Stimulated activated naive B cell treated with anti-CD40 and anti-IgM and Interleukin-4, amounts not matched to agents 10 μg/mL and 1 μg/mL and 100 μg/mL, for 72 hours (primary cell): ENCODE measurements at regions not wholly inside any gene's neighbourhood (a gene's known extent, or its start where the extent isn't known, plus 50 kb on each side); places are given as distances from the start of the nearest gene placed in this dataset.

Experiments used
- ATAC-seq, 2 donors: fragments of 150-1000 bp; cut with Tn5 transposase; replicated peaks; 2 replicates each; pipeline ENCODE4 v1.10.0; 2021; ENCODE audit warnings: moderate library complexity in 1 of 2
- DNase-seq: peaks from one replicate; pipeline ENCODE4 v3.0.0; 2021
- H3K27ac Mint-ChIP-seq: one replicate; pipeline ENCODE4 v1.8.0; 2022; ENCODE audit warnings: mild to moderate bottlenecking, mixed read lengths
- H3K27me3 Mint-ChIP-seq, 2 donors: one replicate each; pipeline ENCODE4 v1.8.0; 2022; ENCODE audit warnings: mixed read lengths in 2 of 2
- H3K36me3 Mint-ChIP-seq, 2 donors: one replicate each; pipeline ENCODE4 v1.8.0; 2022; ENCODE audit warnings: mixed read lengths in 2 of 2, mild to moderate bottlenecking in 1 of 2
- H3K4me1 Mint-ChIP-seq, 2 donors: one replicate each; pipeline ENCODE4 v1.8.0; 2022; ENCODE audit warnings: mixed read lengths in 2 of 2, mild to moderate bottlenecking in 1 of 2
- H3K4me3 Mint-ChIP-seq, 2 donors: one replicate each; pipeline ENCODE4 v1.8.0; 2022; ENCODE audit warnings: mild to moderate bottlenecking in 2 of 2, mixed read lengths in 2 of 2, moderate library complexity in 1 of 2
- H3K9me3 Mint-ChIP-seq, 2 donors: one replicate each; pipeline ENCODE4 v1.8.0; 2022; ENCODE audit warnings: mixed read lengths in 2 of 2, mild to moderate bottlenecking in 1 of 2

DNA sequence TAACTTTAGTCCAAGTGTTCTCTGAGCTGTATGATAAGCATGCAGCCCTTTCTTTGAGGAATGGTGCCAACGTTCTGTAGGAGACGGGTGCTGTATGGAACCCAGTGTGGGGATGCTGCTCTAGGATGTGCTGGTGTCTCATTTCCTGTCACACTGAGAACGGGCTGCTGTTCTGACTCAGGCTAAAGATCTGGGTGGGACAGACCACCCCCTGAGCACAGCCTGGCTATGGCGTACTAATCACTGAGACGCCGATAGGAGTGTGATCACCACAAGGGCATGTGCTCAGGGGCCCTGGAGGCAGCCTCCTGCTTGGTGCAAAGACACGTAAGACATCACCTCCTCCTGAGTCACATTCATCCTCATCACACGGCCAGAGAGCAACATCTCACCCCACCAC lies 240.4 kb downstream of the IRX2 start:
- H3K27ac Mint-ChIP-seq: no peak overlapping the region
- no peak for ATAC-seq
- H3K4me1 Mint-ChIP-seq: no peaks in the 10 kb centered on the region

DNA sequence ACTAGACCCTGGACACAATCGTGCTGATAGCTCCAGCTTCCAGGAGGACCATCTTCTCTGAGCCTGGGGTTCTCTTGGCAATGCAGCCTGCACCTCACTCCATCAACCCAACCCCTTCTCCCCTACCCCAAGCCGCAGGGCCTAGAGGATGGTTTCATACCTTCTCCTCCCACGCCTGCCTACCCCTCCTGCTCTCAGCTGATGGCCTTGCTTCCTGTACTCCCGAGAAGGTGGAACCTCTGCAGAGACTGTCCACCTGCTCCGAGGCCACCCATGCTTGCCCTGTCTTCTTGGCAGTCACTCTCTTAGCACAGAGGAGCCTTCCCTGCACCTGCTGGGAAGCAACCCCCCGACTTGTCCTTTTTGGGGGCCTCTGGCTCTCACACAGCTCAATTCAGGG lies 241.9 kb downstream of the IRX2 start:
- DNase-seq (no peak), ATAC-seq (no peak)
- H3K9me3 Mint-ChIP-seq: peaks cover 11 to 15% of the 10 kb centered on the region in 2 donors
- H3K27me3 Mint-ChIP-seq: no peaks in the 10 kb centered on the region
- H3K4me1 Mint-ChIP-seq: no peaks in the 10 kb centered on the region
- no peak overlapping the region for H3K4me3 Mint-ChIP-seq
- no peaks in the 10 kb centered on the region for H3K36me3 Mint-ChIP-seq
- no peak overlapping the region for H3K27ac Mint-ChIP-seq

More for the DNA sequence above, 240.4 kb downstream of the IRX2 start:
- H3K4me3 Mint-ChIP-seq: no peak overlapping the region
- DNase-seq: no peak
- H3K27me3 Mint-ChIP-seq: no peaks in the 10 kb centered on the region
- peaks cover 10% of the 10 kb centered on the region in 2 donors for H3K9me3 Mint-ChIP-seq
- no peaks in the 10 kb centered on the region for H3K36me3 Mint-ChIP-seq

DNA sequence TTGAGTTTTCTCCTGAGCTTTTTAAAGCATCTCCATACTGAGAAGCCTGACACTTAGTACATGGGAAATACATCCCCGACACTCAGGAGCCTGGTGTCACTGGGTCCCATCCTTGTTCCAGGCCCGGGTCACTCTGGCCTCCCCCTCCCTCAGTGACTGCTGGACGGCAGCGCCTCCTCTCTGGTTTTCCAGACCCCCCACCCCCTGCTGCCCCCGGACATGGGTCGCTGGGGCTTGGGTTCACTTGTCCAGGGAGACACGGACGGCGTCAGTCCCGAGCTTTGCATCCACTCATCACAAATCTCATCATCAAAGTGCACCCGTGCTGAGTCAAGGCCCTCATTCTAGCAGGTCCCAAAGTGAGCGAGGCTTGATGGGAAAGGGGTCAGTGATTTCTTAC lies 243.0 kb downstream of the IRX2 start:
- no peaks in the 10 kb centered on the region for H3K36me3 Mint-ChIP-seq
- no peak overlapping the region for H3K27ac Mint-ChIP-seq
- no peaks in the 10 kb centered on the region for H3K27me3 Mint-ChIP-seq
- no peak overlapping the region for H3K4me3 Mint-ChIP-seq
- H3K9me3 Mint-ChIP-seq: peaks cover 12 to 15% of the 10 kb centered on the region in 2 donors
- DNase-seq (no peak), ATAC-seq (no peak)
- H3K4me1 Mint-ChIP-seq: no peaks in the 10 kb centered on the region

DNA sequence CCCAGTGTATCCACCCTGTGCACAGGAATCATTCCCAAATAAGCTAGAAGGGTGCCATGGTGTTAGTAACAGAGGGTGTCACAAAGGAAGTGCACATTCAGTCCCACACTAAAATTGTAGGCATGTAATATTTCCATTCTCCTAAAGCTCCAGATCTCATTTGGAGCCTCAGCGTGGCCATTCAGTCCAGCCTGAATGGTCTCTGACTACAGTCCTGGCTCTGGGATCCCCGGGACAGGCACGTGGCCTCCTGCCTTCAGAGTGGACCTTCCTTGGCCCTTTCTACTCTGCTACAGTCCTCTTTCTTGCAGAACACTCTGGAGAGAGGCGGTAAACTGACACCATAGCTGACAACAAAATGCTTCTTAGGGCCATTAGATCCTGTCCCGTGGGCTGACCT lies 243.9 kb downstream of the IRX2 start:
- no peaks in the 10 kb centered on the region for H3K36me3 Mint-ChIP-seq
- ATAC-seq (no peak), DNase-seq (no peak)
- H3K27ac Mint-ChIP-seq: no peak overlapping the region
- H3K4me1 Mint-ChIP-seq: no peaks in the 10 kb centered on the region
- H3K27me3 Mint-ChIP-seq: no peaks in the 10 kb centered on the region
- H3K9me3 Mint-ChIP-seq: peaks cover 14 to 15% of the 10 kb centered on the region in 2 donors
- H3K4me3 Mint-ChIP-seq: no peak overlapping the region

DNA sequence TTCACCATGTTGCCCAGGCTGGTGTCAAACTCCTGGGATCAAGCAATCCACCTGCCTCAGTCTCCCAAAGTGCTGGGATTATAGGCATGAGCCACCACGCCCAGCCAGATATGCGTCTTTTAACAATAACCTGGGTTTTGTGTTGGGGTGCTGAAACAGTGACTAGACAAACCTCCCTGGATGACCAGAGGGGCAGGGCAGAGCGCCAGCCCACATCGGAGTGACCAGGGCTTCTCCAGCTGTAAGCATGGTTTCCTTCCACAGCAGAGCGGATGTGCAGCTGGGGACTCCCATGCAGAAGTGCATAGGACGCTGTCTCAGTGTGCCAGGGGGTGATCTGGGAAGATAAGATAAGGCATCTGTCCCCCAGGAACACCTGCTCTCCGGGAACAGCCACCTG lies 244.9 kb downstream of the IRX2 start:
- H3K9me3 Mint-ChIP-seq: peaks cover 14 to 15% of the 10 kb centered on the region in 2 donors

DNA sequence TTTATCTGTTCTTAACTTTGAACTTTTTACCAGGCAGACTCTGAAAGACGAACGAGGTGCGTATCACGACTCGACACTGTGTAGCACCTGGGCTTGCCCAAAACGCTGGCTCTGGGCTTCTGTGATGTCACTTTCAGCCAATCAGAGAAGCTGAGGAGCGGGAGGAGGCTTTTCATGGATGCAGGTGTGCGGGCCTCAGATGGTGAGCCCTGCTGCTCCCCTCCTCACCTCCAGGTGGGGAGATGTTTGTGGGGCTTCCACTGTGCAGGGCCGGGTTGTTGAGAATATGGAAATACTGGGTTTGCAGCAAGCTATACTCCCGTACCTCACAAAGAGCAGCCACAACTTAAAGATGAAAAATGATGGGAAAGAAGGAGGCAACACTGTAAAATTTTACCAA lies 246.3 kb downstream of the IRX2 start:
- Mint-ChIP-seq H3K36me3 (no peaks in the 10 kb centered on the region), H3K27me3 (no peaks in the 10 kb centered on the region), H3K4me1 (no peaks in the 10 kb centered on the region), H3K27ac (no peak overlapping the region), H3K9me3 (peaks cover 12 to 15% of the 10 kb centered on the region in 2 donors), H3K4me3 (no peak overlapping the region)
- no peak for ATAC-seq
- no peak for DNase-seq

More for the DNA sequence above, 244.9 kb downstream of the IRX2 start:
- Mint-ChIP-seq H3K36me3 (no peaks in the 10 kb centered on the region), H3K27me3 (no peaks in the 10 kb centered on the region), H3K4me3 (no peak overlapping the region), H3K27ac (no peak overlapping the region), H3K4me1 (no peaks in the 10 kb centered on the region)
- DNase-seq: no peak
- ATAC-seq: no peak

DNA sequence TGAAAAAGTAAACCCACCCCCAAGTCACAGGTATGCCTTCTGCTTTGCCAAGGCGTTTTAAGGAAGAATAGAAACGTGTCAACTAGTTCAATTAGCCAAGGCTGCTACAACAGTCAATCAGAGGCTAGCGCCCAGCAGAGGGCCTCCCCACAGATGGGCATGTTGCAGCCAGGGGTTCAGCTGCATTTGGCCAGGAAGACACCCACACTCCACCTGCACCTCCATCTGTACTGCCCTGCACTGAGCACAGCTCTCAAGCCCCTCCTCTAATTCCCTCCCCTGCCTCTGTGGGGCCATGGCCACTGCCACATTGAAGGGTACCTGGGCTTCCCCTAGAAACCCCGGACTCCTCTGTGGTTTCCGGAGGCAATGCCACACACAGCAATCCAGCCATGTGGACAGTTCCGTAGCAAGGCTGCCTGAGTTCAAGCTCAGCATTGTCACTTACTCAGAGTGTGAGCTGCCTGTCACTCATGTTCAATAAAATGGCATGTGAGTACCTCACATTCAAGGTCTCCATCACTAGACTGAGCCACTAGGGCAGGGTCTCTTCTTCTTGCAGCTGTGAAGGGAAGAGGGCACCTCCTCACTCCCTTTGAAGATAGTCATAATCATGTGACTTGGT lies 248.4 kb downstream of the IRX2 start:
- Mint-ChIP-seq H3K27ac (no peak overlapping the region), H3K9me3 (peaks cover 4 to 7% of the 10 kb centered on the region in 2 donors), H3K27me3 (no peaks in the 10 kb centered on the region), H3K4me3 (no peak overlapping the region), H3K4me1 (no peaks in the 10 kb centered on the region), H3K36me3 (no peaks in the 10 kb centered on the region)
- DNase-seq (no peak), ATAC-seq (no peak)

DNA sequence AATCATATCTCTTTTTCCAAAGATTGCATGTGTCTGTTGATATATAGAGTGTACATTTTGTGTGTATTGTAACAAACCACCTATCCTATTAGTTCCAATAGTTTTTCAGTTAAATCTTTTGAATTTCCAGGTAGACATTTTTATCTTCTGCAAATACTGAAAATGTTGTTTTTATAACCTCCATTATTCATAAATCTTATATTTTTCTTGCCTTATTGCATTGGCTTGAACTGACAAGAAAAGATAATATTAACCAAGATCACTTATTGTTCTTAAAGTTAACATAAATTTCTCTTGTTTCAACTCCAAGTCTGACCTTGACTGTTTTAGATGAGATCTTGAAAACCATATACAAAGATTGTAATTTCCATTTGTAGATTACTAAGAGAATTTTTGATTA lies 251.6 kb downstream of the IRX2 start:
- Mint-ChIP-seq H3K4me1 (no peaks in the 10 kb centered on the region), H3K36me3 (no peaks in the 10 kb centered on the region), H3K27me3 (no peaks in the 10 kb centered on the region), H3K27ac (no peak overlapping the region), H3K4me3 (no peak overlapping the region), H3K9me3 (peaks cover 0 to 6% of the 10 kb centered on the region in 2 donors)
- ATAC-seq: no peak
- no peak for DNase-seq

DNA sequence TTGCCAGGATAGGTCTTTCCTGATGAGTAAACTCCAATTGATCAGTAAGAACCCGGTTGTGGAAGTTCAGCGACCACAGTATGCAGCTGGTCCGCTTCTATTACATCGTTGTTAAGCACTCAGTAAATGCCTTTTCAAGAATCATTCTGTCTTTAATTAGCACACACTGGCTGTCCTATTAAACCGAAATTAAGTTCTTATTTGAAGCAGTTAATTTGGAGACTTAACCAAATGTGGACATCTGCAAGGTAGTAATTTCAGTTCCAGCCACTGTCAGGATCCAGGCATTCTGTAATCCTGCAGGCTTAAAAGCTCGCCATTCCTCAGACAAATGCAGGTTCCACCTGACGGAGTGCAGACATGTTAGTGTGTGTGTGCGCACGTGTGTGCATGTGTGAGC lies 254.6 kb downstream of the IRX2 start:
- Mint-ChIP-seq H3K27ac (no peak overlapping the region), H3K9me3 (peaks cover 0 to 4% of the 10 kb centered on the region in 2 donors), H3K27me3 (no peaks in the 10 kb centered on the region), H3K4me3 (no peak overlapping the region), H3K4me1 (no peaks in the 10 kb centered on the region), H3K36me3 (no peaks in the 10 kb centered on the region)
- DNase-seq (no peak), ATAC-seq (no peak)

DNA sequence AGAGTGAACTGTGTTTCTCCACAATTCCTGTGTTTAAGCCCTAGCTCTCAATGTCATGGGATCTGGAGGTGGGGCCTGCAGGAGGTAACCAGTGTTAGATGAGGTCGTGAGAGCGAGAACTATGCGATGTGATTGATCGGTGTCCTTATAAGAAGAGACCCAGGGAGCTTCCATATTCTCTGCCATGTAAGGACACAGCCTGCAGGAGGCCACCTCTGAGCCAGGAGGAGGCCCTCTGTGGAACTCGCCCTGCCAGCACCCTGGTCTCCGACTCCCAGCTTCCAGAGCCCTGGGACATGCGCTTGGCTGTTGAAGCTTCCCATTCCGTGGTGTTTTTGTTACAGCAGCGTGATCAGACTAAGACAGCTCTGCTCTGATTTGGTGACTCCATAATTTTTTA lies 255.4 kb downstream of the IRX2 start:
- Mint-ChIP-seq H3K27me3 (no peaks in the 10 kb centered on the region), H3K4me3 (no peak overlapping the region), H3K4me1 (no peaks in the 10 kb centered on the region), H3K9me3 (peaks cover 0 to 4% of the 10 kb centered on the region in 2 donors), H3K27ac (no peak overlapping the region), H3K36me3 (no peaks in the 10 kb centered on the region)
- DNase-seq (no peak), ATAC-seq (no peak)

DNA sequence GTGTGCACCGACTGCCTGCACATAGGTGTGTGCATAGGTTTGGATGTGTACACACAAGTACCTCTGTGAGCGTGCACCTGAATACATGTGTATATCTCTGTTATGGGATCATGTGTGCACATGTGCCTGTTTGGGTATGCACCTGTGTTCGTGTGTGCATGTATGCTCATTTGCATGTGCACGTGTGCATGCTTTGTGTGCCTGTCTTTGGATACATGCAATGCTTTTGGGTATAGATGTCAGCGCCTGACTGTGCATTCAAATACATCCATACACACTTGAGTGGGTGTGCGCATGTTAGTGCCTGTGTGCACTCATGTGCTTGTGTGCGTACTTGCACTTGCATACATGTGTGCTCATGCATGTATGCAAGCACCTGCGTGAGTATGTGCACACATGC lies 258.1 kb downstream of the IRX2 start:
- Mint-ChIP-seq H3K4me1 (no peaks in the 10 kb centered on the region), H3K4me3 (no peak overlapping the region), H3K27ac (no peak overlapping the region), H3K27me3 (no peaks in the 10 kb centered on the region), H3K36me3 (no peaks in the 10 kb centered on the region), H3K9me3 (peaks cover 0 to 1% of the 10 kb centered on the region in 2 donors)
- ATAC-seq (no peak), DNase-seq (no peak)

DNA sequence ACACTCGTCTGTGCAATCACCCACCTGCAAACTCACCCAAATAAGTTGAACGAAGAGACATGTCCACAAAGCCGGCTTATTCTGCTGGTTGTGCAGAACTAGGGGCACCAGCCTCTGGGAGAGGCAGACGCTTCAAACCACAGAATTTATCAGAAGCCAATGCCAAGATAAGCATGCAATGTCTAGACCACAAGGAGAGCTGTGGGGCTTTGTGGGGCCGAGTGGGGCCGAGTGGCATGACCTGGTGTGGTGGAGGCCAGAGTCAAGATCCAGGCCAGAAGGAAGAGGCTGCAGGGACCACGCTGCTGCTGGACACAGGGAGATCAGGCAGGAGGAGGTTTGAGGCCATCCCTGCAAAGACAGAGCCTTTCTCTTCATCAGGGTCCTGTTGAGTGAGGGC lies 259.0 kb downstream of the IRX2 start:
- Mint-ChIP-seq H3K4me1 (no peaks in the 10 kb centered on the region), H3K27ac (no peak overlapping the region), H3K27me3 (no peaks in the 10 kb centered on the region), H3K36me3 (no peaks in the 10 kb centered on the region), H3K4me3 (no peak overlapping the region), H3K9me3 (peaks cover 0 to 1% of the 10 kb centered on the region in 2 donors)
- DNase-seq: no peak
- no peak for ATAC-seq

DNA sequence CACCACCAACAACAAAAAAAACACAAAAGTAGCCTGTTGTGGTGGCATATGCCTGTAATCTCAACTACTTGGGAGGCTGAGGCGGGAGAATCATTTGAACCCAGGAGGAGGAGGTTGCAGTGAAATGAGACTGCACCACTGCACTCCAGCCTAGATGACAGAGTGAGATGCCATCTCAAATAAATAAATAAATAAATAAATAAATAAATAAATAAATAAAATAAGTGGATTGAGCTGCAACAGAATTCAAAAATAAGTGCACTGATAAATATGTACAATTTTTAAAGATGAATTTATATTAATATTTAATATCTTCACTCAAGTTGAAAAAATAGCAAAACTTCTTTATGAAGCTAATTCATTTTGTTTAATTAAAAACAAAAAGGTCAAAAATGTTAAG lies 259.6 kb downstream of the IRX2 start:
- ATAC-seq (no peak), DNase-seq (no peak)
- Mint-ChIP-seq H3K36me3 (no peaks in the 10 kb centered on the region), H3K4me1 (no peaks in the 10 kb centered on the region), H3K9me3 (peaks cover 0 to 1% of the 10 kb centered on the region in 2 donors), H3K27me3 (no peaks in the 10 kb centered on the region), H3K27ac (no peak overlapping the region), H3K4me3 (no peak overlapping the region)

DNA sequence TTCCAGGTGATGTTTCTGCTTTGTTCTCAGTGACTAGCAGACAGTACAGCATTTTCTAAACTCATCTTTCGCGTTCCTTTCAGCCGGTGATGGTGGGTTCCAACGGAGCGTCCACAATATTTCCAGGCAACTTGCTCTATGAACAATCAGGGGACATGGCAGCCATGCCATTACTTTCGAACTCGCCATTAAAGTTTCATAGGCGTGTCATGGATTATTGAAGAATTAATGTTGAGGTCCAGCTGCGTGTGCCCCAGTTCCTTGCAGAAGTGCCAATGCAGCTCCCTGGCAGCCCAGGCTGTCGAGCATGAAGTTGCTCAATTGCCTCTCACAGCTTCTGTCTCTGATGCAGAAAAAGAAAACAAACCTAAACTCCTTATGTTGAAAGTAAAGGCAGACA lies 262.2 kb downstream of the IRX2 start:
- no peak overlapping the region for H3K4me3 Mint-ChIP-seq
- no peaks in the 10 kb centered on the region for H3K4me1 Mint-ChIP-seq
- DNase-seq (no peak), ATAC-seq (no peak)
- H3K36me3 Mint-ChIP-seq: no peaks in the 10 kb centered on the region
- no peaks in the 10 kb centered on the region for H3K27me3 Mint-ChIP-seq
- peaks cover 0 to 1% of the 10 kb centered on the region in 2 donors for H3K9me3 Mint-ChIP-seq
- H3K27ac Mint-ChIP-seq: no peak overlapping the region

DNA sequence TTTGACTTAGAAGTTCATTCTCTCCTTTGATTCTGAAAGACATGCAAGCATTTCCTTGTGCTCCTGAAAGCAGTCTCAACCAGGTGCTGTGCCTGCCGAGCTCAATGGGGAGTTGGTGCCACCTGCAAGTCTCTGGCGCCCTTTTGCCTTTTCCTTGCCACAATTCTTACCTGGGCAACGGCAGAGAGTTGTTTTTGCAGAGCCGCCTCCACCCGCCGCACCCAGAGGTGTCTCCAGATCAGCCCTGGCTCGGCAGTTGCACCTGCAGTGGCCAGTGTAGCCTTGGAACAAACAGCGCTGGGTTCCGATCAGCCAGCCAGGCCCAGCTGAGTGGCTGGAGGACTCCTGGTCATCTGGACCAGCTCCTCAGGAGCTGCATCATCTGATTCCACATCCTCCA lies 262.9 kb downstream of the IRX2 start:
- no peak for DNase-seq
- Mint-ChIP-seq H3K4me3 (no peak overlapping the region), H3K9me3 (peaks cover 0 to 1% of the 10 kb centered on the region in 2 donors), H3K27me3 (no peaks in the 10 kb centered on the region), H3K27ac (no peak overlapping the region), H3K4me1 (no peaks in the 10 kb centered on the region), H3K36me3 (no peaks in the 10 kb centered on the region)
- ATAC-seq: no peak
